Glutamatergic neuron (in vitro differentiated cells): ENCODE measurements at regions not wholly inside any gene's neighbourhood (a gene's known extent, or its start where the extent isn't known, plus 50 kb on each side); places are given as distances from the start of the nearest gene placed in this dataset.

Experiments
- DNase-seq: peaks from one replicate; pipeline ENCODE4 v3.0.0; 2022
- H3K27ac Mint-ChIP-seq: one replicate; pipeline ENCODE4 v1.8.0; 2020; ENCODE audit warnings: mild to moderate bottlenecking, mixed read lengths, inconsistent platforms; ENCODE audit not compliant: unreplicated experiment
- H3K27me3 Mint-ChIP-seq: one replicate; pipeline ENCODE4 v1.8.0; 2020; ENCODE audit warnings: mild to moderate bottlenecking, moderate library complexity, mixed read lengths, inconsistent platforms; ENCODE audit not compliant: unreplicated experiment
- H3K36me3 Mint-ChIP-seq: one replicate; pipeline ENCODE4 v1.8.0; 2020; ENCODE audit warnings: mild to moderate bottlenecking, mixed read lengths, inconsistent platforms; ENCODE audit not compliant: unreplicated experiment
- H3K4me1 Mint-ChIP-seq: one replicate; pipeline ENCODE4 v1.8.0; 2020; ENCODE audit warnings: mild to moderate bottlenecking, low read depth, mixed read lengths, inconsistent platforms; ENCODE audit not compliant: unreplicated experiment
- H3K4me3 Mint-ChIP-seq: one replicate; pipeline ENCODE4 v1.8.0; 2020; ENCODE audit warnings: mild to moderate bottlenecking, mixed read lengths, inconsistent platforms; ENCODE audit not compliant: unreplicated experiment
- H3K9me3 Mint-ChIP-seq: one replicate; pipeline ENCODE4 v1.8.0; 2020; ENCODE audit warnings: mild to moderate bottlenecking, moderate library complexity, mixed read lengths, inconsistent platforms; ENCODE audit not compliant: unreplicated experiment
- CTCF ChIP-seq: fragments of 200-600 bp; sonication (generic); IDR thresholded peaks from one replicate; pipeline ENCODE4 v1.5.0; 2021; ENCODE audit not compliant: partially characterized antibody, unreplicated experiment

- no peak for TF ChIP-seq CTCF
- no peaks in the 10 kb centered on the region for H3K36me3 Mint-ChIP-seq
- no peak overlapping the region for H3K27ac Mint-ChIP-seq
- H3K9me3 Mint-ChIP-seq, result no peaks in the 10 kb centered on the region
- no peaks in the 10 kb centered on the region for H3K4me1 Mint-ChIP-seq
- no peak overlapping the region for H3K4me3 Mint-ChIP-seq
- peaks cover 1% of the 10 kb centered on the region for H3K27me3 Mint-ChIP-seq
- no peak for DNase-seq
These were observed 969.4 kb downstream of the NTRK3 start for GRCh38 chr15:87287156-87287555.

- Mint-ChIP-seq H3K4me1 (no peaks in the 10 kb centered on the region), H3K27me3 (no peaks in the 10 kb centered on the region), H3K9me3 (peaks cover 3% of the 10 kb centered on the region), H3K4me3 (no peak overlapping the region), H3K27ac (no peak overlapping the region), H3K36me3 (peaks cover 9% of the 10 kb centered on the region)
- no peak for TF ChIP-seq CTCF
- no peak for DNase-seq
These were observed 987.0 kb downstream of the NTRK3 start for GRCh38 chr15:87269566-87269965.

- TF ChIP-seq CTCF, result no peak
- no peak overlapping the region for H3K27ac Mint-ChIP-seq
- H3K4me3 Mint-ChIP-seq, result no peak overlapping the region
- no peaks in the 10 kb centered on the region for H3K27me3 Mint-ChIP-seq
- peaks cover 9% of the 10 kb centered on the region for H3K36me3 Mint-ChIP-seq
- DNase-seq, result no peak
- no peaks in the 10 kb centered on the region for H3K4me1 Mint-ChIP-seq
- H3K9me3 Mint-ChIP-seq, result peaks cover 3% of the 10 kb centered on the region
These were observed 987.9 kb downstream of the NTRK3 start for GRCh38 chr15:87268675-87269074.

- H3K27ac Mint-ChIP-seq, result no peak overlapping the region
- TF ChIP-seq CTCF, result no peak
- H3K4me1 Mint-ChIP-seq, result no peaks in the 10 kb centered on the region
- H3K27me3 Mint-ChIP-seq, result no peaks in the 10 kb centered on the region
- no peak overlapping the region for H3K4me3 Mint-ChIP-seq
- DNase-seq, result no peak
- H3K36me3 Mint-ChIP-seq, result peaks cover 4% of the 10 kb centered on the region
- H3K9me3 Mint-ChIP-seq, result no peaks in the 10 kb centered on the region
These were observed 988.7 kb downstream of the NTRK3 start for GRCh38 chr15:87267798-87268197.

GRCh38 chr15:87263871-87264270 is 992.7 kb downstream of the NTRK3 start:
- no peak for TF ChIP-seq CTCF
- Mint-ChIP-seq H3K27ac (no peak overlapping the region), H3K4me1 (no peaks in the 10 kb centered on the region)

More at GRCh38 chr15:87263871-87264270, 992.7 kb downstream of the NTRK3 start:
- Mint-ChIP-seq H3K4me3 (no peak overlapping the region), H3K36me3 (peaks cover 5% of the 10 kb centered on the region), H3K9me3 (peaks cover 3% of the 10 kb centered on the region), H3K27me3 (peaks cover 3% of the 10 kb centered on the region)
- no peak for DNase-seq
